Caco-2 (cell line): ENCODE measurements at regions not wholly inside any gene's neighbourhood (a gene's known extent, or its start where the extent isn't known, plus 50 kb on each side); places are given as distances from the start of the nearest gene placed in this dataset.

Source experiments
- BruUV-seq: library from RNA; stranded (reverse); fragments of 400-500 nt; replicated peaks from 2 replicates; lab custom pipeline; 2021; lab: Mats Ljungman, UMichigan
- CTCF ChIA-PET: fragments of 300-600 bp; sonication (Branson Sonifier 250); formaldehyde crosslinking; loops from one replicate; lab custom pipeline; 2022; ENCODE audit warnings: antibody characterized with exemption; lab: Charles Lee
- POLR2A ChIA-PET: fragments of 300-600 bp; sonication (Branson Sonifier 250); formaldehyde crosslinking; loops from one replicate; lab custom pipeline; 2022; ENCODE audit warnings: antibody characterized with exemption; lab: Charles Lee
- DNase-seq, 2 experiments: peaks; one replicate each; pipeline versions ENCODE4 v3.0.0 to v3.0.0-alpha.2; 2020 to 2022
- H3K27me3 ChIP-seq: replicated peaks from 2 replicates; pipeline ENCODE4 v1.6.0; 2011; ENCODE audit warnings: low read length; ENCODE audit not compliant: control insufficient read depth, insufficient read depth
- H3K36me3 ChIP-seq: 2 replicates; pipeline ENCODE4 v1.5.1; 2011; ENCODE audit warnings: low read length; ENCODE audit not compliant: control insufficient read depth, insufficient read depth
- H3K4me1 ChIP-seq: fragments of 250-450 bp; sonication (Bioruptor Pico); 2 replicates; pipeline ENCODE4 v1.5.1; 2020; ENCODE audit warnings: mild to moderate bottlenecking
- H3K4me3 ChIP-seq: 2 replicates; pipeline ENCODE4 v1.5.1; 2011; ENCODE audit warnings: low read depth, mild to moderate bottlenecking, control low read depth, low read length
- H3K9me3 ChIP-seq: fragments of 250-450 bp; sonication (Bioruptor Pico); 2 replicates; pipeline ENCODE4 v1.5.1; 2020; ENCODE audit warnings: mild to moderate bottlenecking, moderate library complexity
- H3K27ac Mint-ChIP-seq: one replicate; pipeline ENCODE4 v1.8.0; 2022; ENCODE audit warnings: mixed read lengths; ENCODE audit not compliant: unreplicated experiment
- H3K27me3 Mint-ChIP-seq: one replicate; pipeline ENCODE4 v1.8.0; 2022; ENCODE audit warnings: mixed read lengths; ENCODE audit not compliant: insufficient read depth, unreplicated experiment
- H3K36me3 Mint-ChIP-seq: one replicate; pipeline ENCODE4 v1.8.0; 2022; ENCODE audit warnings: mild to moderate bottlenecking, mixed read lengths; ENCODE audit not compliant: insufficient read depth, unreplicated experiment
- H3K4me1 Mint-ChIP-seq: one replicate; pipeline ENCODE4 v1.8.0; 2022; ENCODE audit warnings: low read depth, mixed read lengths; ENCODE audit not compliant: unreplicated experiment
- H3K4me3 Mint-ChIP-seq: one replicate; pipeline ENCODE4 v1.8.0; 2022; ENCODE audit warnings: mild to moderate bottlenecking, moderate library complexity, mixed read lengths; ENCODE audit not compliant: unreplicated experiment
- H3K9me3 Mint-ChIP-seq: one replicate; pipeline ENCODE4 v1.8.0; 2022; ENCODE audit warnings: mixed read lengths; ENCODE audit not compliant: unreplicated experiment
- CTCF ChIP-seq, 2 experiments: fragments of 200-600 bp in 1 of 2; IDR thresholded peaks; 1 replicate in 1 of 2; 2 replicates in 1 of 2; pipeline versions ENCODE4 v1.5.1 to v1.8.0; 2011 to 2022; ENCODE audit warnings: antibody characterized with exemption in 1 of 2, control low read depth in 1 of 2, inconsistent platforms in 1 of 2, low read depth in 1 of 2, low read length in 1 of 2, mild to moderate bottlenecking in 1 of 2, moderate library complexity in 1 of 2; ENCODE audit not compliant: insufficient read depth in 1 of 2, severe bottlenecking in 1 of 2, unreplicated experiment in 1 of 2
- intact Hi-C: fragments of 100-400 bp; cut with micrococcal nuclease; formaldehyde crosslinking; loops from one replicate; pipeline ENCODE4 v1.10.0; 2022; ENCODE audit not compliant: unreplicated experiment

GRCh38 chr18:3360211-3360610 lies 89.8 kb upstream of the TGIF1 start:
- Histone ChIP-seq H3K27me3 (no peaks in the 10 kb centered on the region), H3K4me1 (no peaks in the 10 kb centered on the region), H3K36me3 (no peaks in the 10 kb centered on the region), H3K4me3 (no peak overlapping the region), H3K9me3 (no peaks in the 10 kb centered on the region)
- Mint-ChIP-seq H3K27ac (no peak overlapping the region), H3K36me3 (no peaks in the 10 kb centered on the region), H3K4me1 (no peaks in the 10 kb centered on the region), H3K9me3 (no peaks in the 10 kb centered on the region), H3K4me3 (no peak overlapping the region), H3K27me3 (no peaks in the 10 kb centered on the region)
- ChIA-PET POLR2A (no interaction called here), CTCF (interaction anchor here (0.6 kb wide), 1 partner anchor 122 kb away, joined by 4 read pairs; no protein-coding TSS in a partner anchor)
- no peak for TF ChIP-seq CTCF (IDR thresholded peaks at IDR 0.05; ENCODE audit: insufficient read depth in 1 of 2, low read depth in 1 of 2, low read length in 1 of 2, severe bottlenecking in 1 of 2, unreplicated experiment in 1 of 2)
- intact Hi-C loops = no loop called here
- no TSS peak for BruUV-seq
- no peak for DNase-seq

GRCh38 chr18:3367491-3368091 lies 82.4 kb upstream of the TGIF1 start:
- CTCF ChIA-PET = no interaction called here
- Mint-ChIP-seq H3K4me1 (no peaks in the 10 kb centered on the region), H3K27me3 (no peaks in the 10 kb centered on the region), H3K9me3 (peaks cover 11% of the 10 kb centered on the region), H3K4me3 (no peak overlapping the region), H3K27ac (no peak overlapping the region), H3K36me3 (no peaks in the 10 kb centered on the region)
- no peak for TF ChIP-seq CTCF (IDR thresholded peaks at IDR 0.05; ENCODE audit: insufficient read depth in 1 of 2, low read depth in 1 of 2, low read length in 1 of 2, severe bottlenecking in 1 of 2, unreplicated experiment in 1 of 2)
- Histone ChIP-seq H3K4me3 (no peak overlapping the region), H3K36me3 (no peaks in the 10 kb centered on the region), H3K4me1 (no peaks in the 10 kb centered on the region), H3K27me3 (no peaks in the 10 kb centered on the region), H3K9me3 (no peaks in the 10 kb centered on the region)
- POLR2A ChIA-PET = interaction anchor here (0.6 kb wide), 1 partner anchor 19 kb away, joined by 4 read pairs; no protein-coding TSS in a partner anchor
- intact Hi-C loops = no loop called here
- no TSS peak for BruUV-seq
- no peak for DNase-seq

DNA sequence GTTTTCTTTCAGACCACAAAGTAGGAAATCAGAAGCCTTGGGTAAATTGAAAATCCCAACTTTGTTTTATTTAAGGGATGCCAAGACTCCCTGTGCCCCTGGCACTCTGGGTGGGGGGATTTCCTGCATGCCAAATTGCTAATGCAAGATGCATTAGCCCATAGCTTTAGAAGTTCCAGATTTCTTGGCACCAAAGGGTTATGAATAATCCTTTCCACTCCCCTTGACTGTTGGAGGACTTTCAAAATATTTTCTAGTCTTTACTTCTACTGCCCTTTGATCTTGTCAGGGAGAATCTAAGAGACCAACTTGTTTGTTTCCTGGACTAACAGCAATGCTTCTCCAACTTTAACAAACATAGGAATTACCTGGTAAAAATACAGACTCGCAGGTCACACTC lies 81.8 kb upstream of the TGIF1 start:
- H3K4me1 ChIP-seq = no peaks in the 10 kb centered on the region
- BruUV-seq = no TSS peak
- H3K27me3 Mint-ChIP-seq = no peaks in the 10 kb centered on the region
- no peaks in the 10 kb centered on the region for H3K27me3 ChIP-seq
- H3K4me3 ChIP-seq = no peak overlapping the region
- no peaks in the 10 kb centered on the region for H3K36me3 ChIP-seq
- H3K27ac Mint-ChIP-seq = no peak overlapping the region
- no peaks in the 10 kb centered on the region for H3K4me1 Mint-ChIP-seq
- peaks cover 11% of the 10 kb centered on the region for H3K9me3 Mint-ChIP-seq
- H3K36me3 Mint-ChIP-seq = no peaks in the 10 kb centered on the region
- ChIA-PET CTCF (no interaction called here), POLR2A (interaction anchor here (0.6 kb wide), 1 partner anchor 19 kb away, joined by 4 read pairs; no protein-coding TSS in a partner anchor)
- intact Hi-C loops = no loop called here
- no peak for TF ChIP-seq CTCF (IDR thresholded peaks at IDR 0.05; ENCODE audit: insufficient read depth in 1 of 2, low read depth in 1 of 2, low read length in 1 of 2, severe bottlenecking in 1 of 2, unreplicated experiment in 1 of 2)
- DNase-seq = no peak
- H3K4me3 Mint-ChIP-seq = no peak overlapping the region
- no peaks in the 10 kb centered on the region for H3K9me3 ChIP-seq
